ENCODE measurements at regions not wholly inside any gene's neighbourhood (a gene's known extent, or its start where the extent isn't known, plus 50 kb on each side); places are given as distances from the start of the nearest gene placed in this dataset.
"Not testable (repeated sequence)": the region's sequence is repeated elsewhere in the genome, so short reads cannot be mapped to it uniquely, and the experiment has no call there.

- DNase-seq, result no peak
These were observed 131.2 kb upstream of the TGFBR2 start for GRCh38 chr3:30475038-30475808.

DNA sequence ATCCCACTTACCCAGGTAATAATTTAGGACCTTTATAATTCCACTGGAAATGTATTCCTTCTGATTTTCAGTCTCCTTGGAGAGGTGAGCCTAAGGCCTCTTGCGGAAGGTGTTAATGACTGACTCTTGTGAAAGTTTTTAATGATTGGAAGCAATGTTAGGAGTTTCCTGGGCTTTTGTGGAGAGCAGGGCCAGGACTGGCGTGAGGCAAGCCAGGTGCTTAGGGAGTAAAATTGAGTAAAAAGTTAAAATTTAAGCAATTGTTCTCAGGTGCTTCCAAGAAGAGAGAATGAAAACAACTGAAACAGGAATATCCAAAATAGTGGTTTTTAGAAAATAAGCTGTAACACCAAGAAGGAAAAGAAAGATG lies 130.6 kb upstream of the TGFBR2 start:
- no peak for DNase-seq

- peak; percentile 83 for DNase-seq
These were observed 129.9 kb upstream of the TGFBR2 start for GRCh38 chr3:30476368-30477084.

GRCh38 chr3:30477149-30477921 lies 129.1 kb upstream of the TGFBR2 start:
- no peak for DNase-seq

DNA sequence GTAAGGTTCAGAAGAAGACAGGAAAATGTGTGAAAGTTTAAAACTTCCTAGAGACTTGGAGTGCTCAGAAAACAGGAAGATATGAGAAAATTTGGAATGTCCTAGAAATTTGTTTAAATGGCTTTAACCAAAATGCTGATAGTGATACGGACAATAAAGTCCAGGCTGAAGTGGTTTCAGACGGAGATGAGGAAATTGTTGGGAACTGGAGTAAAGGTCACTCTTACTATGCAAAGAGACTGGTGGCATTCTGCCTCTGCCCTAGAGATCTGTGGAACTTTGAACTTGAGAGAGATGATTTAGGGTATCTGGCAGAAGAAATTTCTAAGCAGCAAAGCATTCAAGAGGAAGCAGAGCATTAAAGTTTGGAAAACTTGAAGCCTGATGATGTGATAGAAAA lies 126.7 kb upstream of the TGFBR2 start:
- not testable (repeated sequence) for DNase-seq

GRCh38 chr3:30480156-30480555 lies 126.2 kb upstream of the TGFBR2 start:
- not testable (repeated sequence) for DNase-seq

- no peak for DNase-seq
These were observed 125.8 kb upstream of the TGFBR2 start for GRCh38 chr3:30480587-30480986.

- DNase-seq, result no peak
These were observed 125.2 kb upstream of the TGFBR2 start for GRCh38 chr3:30481241-30481640.

- DNase-seq, result not testable (repeated sequence)
These were observed 122.2 kb upstream of the TGFBR2 start for GRCh38 chr3:30484229-30484628.

- no peak for DNase-seq
These were observed 120.0 kb upstream of the TGFBR2 start for GRCh38 chr3:30486368-30486767.

DNA sequence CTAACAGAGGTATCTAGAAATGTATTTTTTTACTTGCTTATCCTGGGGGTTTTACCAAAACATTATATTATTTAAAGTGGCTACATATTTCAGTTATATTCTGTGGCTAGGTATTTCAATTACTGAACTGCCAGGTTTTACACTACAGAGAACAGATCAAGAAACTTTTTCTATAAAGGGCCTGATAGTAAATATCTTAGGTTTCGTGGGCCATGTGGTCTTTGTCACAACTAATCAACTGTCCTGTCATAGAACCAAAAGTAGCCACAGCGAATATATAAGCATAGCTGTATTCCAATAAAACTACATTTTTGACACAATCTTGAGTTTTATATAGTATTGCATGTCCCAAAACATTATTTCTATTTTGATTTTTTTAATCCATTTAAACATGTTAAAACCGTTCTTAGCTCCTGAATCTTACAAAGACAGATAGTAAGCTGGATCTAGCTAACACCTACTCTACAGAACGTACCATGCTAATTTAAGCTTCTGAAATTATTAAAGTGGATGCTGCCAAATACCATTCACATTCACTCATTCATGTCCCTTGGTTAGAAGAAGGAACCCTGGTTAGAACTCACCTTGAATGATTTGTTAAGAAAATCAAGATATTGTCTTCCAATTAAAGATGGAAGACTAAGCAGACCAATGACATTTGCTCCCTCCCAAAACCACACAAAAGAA lies 118.2 kb upstream of the TGFBR2 start:
- DNase-seq, result no peak

DNA sequence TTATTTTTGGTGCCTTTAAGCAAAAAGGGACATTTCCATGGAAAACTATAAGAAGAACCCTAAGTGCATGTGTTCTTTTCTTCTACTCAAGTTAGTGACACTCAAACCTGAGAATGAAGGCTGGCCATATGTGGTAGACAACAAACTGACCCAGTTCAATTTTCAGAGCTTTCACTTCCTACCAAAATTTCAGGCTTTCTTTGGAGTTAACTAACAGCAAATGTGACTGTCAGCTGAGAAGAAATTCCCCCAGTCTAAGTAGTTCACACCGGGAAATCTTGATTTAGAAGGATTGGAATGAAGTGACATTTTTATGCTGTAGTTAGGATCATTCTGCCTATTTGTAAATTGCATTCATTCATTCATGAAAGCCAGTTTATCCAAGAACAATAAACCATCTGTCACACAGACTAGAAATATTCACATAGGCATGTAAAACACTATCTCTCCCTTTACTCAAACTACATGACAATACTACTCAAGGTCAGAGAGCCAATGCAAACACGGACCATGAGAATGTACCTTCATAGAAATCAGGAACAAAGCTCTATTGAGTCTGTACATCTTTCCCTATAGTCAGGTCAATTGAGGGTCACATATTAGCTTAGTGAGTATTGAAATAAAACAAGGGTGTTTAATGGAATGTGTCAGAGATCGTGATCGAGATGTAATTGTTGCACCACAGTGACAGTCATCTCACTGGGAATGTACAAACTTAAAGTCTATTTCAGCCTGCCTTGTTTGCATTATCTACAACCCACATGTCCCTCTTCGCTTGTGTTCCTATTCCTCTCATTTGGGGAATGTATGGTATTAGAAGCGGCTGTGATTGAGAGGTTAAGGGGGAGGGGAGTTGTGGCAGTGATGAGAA lies 113.8 kb upstream of the TGFBR2 start:
- DNase-seq, result no peak

- DNase-seq, result no peak
These were observed 112.5 kb upstream of the TGFBR2 start for GRCh38 chr3:30493911-30494311.

GRCh38 chr3:30495172-30496065 lies 111.0 kb upstream of the TGFBR2 start:
- DNase-seq, result no peak

- DNase-seq, result no peak
These were observed 110.1 kb upstream of the TGFBR2 start for GRCh38 chr3:30496066-30496966.

DNA sequence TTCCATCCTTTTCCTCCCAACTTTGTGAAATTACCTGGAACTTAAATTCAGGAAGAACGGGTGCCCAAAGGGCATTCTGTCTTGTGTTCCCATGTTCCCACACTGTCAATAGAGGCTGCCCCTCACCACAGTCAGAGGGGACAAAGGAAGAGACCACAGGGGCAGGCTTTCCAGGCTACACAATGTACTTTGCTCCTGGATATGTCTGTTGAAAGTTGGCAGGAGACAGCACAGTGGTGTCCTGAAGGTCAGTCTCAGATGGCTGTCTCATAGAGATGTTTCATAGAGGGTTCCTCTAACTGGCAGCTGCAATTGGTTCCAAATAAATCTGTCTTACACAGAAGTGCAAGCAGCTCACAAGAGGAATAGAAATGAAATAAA lies 107.8 kb upstream of the TGFBR2 start:
- DNase-seq, result no peak

DNA sequence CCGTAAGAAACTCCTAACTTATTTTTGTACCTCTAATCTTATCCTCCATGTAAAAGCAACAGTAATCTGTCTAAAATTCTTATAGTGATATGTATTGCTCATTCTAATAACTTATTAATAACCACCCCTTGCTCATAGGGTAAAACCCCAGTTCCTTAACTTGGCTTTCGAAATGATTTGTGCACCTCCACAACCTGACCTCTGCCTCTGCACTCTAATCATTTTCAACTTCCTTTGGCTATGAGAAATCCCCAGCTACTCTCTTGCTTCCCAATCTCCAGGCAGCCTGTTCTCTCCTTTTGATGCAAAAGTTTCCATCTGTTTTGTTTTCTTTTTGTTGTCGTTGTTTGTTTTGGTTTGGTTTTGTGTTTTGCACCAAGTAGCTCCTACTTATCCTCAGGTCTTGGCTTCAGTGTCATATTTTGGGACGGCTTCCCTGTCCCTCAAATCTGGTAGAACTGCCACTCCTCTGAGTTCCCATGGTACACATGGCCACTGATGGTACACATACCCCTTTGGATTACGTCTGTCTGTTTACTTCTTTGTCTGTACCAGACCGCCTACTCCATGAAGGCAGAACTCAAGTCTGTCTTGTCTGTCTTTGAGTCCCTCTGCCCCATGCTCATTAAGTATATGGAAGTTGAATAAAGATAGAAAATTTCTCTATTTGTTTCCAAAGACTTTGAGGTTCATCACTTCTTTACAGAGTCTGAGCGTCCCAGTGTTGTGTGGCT lies 105.6 kb upstream of the TGFBR2 start:
- DNase-seq, result no peak

DNA sequence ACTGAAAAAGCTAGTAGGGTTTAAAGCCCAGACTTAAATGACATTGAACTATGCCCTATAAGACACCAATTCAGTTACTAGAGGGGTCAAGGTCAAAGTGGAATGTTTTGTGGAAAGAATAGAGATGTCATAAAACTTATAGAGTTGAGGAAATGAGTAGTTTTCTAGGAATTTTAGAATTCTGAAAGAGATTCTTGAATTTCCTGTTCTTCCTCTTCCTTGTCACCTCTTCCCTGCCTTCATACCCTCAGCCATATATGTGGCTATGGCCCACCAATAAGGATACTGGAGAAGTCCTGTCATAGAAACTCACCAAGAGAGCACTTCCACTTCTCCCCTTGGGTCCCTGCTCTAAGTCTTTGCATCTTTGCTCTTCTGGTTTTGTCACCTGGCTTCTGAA lies 104.9 kb upstream of the TGFBR2 start:
- DNase-seq, result no peak

Measured in dermis blood vessel endothelial cell (primary cell).